ENCODE measurements at regions not wholly inside any gene's neighbourhood (a gene's known extent, or its start where the extent isn't known, plus 50 kb on each side); places are given as distances from the start of the nearest gene placed in this dataset.
A peak's percentile ranks its signal among the peaks of the same experiment; 100 is the strongest.

DNA sequence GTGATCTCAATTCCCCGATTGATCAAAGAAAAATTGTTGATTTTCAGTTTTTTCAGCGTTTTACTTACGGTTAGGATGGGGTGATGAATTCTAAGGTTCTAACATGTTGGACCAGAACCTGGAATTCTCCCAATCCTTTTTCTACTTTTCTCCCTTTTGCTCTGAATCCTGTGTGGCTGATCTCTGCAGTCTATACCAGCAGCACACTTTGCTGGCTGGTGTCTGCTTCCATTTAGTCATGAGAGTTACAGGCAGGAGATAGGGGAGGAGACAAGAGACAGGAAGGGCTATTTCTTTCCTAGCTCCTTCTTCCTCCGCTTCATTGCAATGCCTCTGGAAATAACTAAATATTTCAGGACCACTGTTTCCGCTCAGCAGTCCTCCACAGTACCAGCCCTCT is 623.9 kb downstream of the CENPC start:
- ChIA-PET POLR2A (no interaction called here), CTCF (no interaction called here)
- DNase-seq (ENCODE audit: extremely low spot score): no peak
- TF ChIP-seq SUZ12 (IDR thresholded peaks at IDR 0.05) (no peak), FOXM1 (IDR thresholded peaks at IDR 0.05; ENCODE audit: borderline replicate concordance) (no peak), CTBP1 (IDR thresholded peaks at IDR 0.05; ENCODE audit: borderline replicate concordance) (no peak), TARDBP (IDR thresholded peaks at IDR 0.05) (no peak), L3MBTL2 (conservative IDR thresholded peaks at IDR 0.05) (no peak), BHLHE40 (IDR thresholded peaks at IDR 0.05; ENCODE audit: borderline replicate concordance) (no peak), SP1 (IDR thresholded peaks at IDR 0.05) (no peak)

DNA sequence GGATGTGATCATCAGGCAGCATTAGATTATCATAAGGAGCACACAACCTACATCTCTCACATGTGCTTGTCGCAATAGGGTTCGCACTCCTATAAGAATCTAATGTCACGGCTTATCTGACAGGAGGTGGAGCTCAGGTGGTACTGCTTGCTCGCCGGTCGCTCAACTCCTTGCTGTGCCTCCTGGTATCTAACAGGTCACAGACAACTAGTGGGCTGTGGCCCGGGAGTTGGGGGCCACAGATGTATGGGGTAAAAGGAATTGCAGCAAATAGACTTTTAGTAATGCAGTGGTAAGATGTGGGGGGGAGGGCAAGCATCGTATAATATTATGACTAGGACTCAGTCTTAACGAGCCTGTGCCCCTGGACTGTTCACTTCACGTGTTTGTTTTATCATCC is 624.8 kb downstream of the CENPC start:
- DNase-seq (ENCODE audit: extremely low spot score): no peak
- TF ChIP-seq SP1 (IDR thresholded peaks at IDR 0.05) (no peak), FOXK2 (IDR thresholded peaks at IDR 0.05) (no peak)
- POLR2A ChIA-PET: no interaction called here
- CTCF ChIA-PET: no interaction called here

DNA sequence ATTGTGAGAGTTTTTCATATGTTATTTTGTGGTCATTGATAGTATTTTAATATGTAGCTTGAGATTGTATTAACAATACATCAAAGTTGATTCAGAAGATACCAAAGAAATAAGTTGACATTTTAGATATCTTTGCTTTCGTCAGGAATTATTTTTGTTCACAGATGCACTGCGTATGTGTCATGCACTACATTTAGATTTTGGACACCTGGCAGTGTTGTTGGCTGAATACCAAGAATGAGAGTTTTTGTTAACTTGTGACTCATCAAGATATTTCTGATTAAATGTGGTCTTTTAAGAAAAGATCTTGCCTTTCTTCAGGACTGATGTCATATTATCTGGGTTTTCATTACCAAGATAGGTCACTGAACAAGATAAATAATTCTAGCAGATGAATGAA is 633.4 kb downstream of the CENPC start:
- ChIA-PET CTCF (no interaction called here), POLR2A (no interaction called here)
- DNase-seq (ENCODE audit: extremely low spot score): no peak
- TF ChIP-seq FOXK2 (IDR thresholded peaks at IDR 0.05) (no peak), NFRKB (IDR thresholded peaks at IDR 0.05) (no peak), LEF1 (IDR thresholded peaks at IDR 0.05; ENCODE audit: borderline replicate concordance) (no peak), ARNT (IDR thresholded peaks at IDR 0.05) (no peak), HDGF (IDR thresholded peaks at IDR 0.05; ENCODE audit: borderline replicate concordance) (no peak)
- TF ChIP-seq, protein P1, sequence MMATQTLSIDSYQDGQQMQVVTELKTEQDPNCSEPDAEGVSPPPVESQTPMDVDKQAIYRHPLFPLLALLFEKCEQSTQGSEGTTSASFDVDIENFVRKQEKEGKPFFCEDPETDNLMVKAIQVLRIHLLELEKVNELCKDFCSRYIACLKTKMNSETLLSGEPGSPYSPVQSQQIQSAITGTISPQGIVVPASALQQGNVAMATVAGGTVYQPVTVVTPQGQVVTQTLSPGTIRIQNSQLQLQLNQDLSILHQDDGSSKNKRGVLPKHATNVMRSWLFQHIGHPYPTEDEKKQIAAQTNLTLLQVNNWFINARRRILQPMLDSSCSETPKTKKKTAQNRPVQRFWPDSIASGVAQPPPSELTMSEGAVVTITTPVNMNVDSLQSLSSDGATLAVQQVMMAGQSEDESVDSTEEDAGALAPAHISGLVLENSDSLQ (IDR thresholded peaks at IDR 0.05): no peak

DNA sequence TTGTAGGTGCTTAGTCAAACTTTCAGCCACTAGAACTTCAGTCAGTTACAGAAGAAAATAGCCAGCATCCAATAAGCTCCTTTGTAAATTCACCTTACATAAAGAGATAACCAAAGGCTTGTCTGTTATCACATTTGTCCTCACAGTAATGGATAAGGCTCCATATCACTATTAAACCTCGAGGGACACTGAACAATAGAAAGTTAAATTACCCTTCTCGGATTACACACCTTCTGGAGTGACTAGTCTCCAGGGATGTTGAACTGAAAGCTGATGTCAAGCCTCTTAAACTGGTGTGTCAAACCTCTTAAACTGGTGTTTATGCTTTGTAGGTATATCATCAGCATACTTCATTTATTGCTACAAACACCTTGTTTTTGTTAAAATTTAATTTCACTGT is 639.0 kb downstream of the CENPC start:
- peak; percentile 12 for DNase-seq (ENCODE audit: extremely low spot score)
- ChIA-PET CTCF (no interaction called here), POLR2A (no interaction called here)
- TF ChIP-seq, protein P1 (IDR thresholded peaks at IDR 0.05): no peak
- 0 out of 2 replicates have a peak, but pooled peaks have one; percentile 13 for TF ChIP-seq CTBP1 (IDR thresholded peaks at IDR 0.05; ENCODE audit: borderline replicate concordance)

DNA sequence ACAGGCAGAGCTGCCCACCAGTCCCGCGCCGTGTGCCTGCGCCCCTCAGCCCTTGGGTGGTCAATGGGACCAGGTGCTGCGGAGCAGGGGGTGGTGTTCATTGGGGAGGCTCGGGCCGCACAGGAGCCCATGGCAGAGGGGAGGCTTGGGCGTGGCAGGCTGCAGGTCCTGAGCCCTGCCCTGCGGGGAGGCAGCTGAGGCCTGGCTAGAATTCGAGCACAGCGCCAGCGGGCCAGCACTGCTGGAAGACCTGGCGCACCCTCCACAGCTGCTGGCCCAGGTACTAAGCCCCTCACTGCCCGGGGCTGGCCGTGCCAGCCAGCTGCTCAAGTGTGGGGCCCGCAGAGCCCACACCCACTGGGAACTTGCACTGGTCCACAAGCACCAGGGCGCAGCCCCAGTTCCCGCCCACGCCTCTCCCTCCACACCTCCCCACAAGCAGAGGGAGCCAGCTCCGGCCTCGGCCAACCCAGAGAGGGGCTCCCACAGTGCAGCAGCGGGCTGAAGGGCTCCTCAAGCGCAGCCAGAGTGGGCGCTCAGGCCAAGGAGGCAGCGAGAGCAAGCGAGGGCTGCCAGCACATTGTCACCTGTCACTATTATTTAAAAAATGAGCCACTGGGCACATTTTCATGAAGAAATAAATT is 645.8 kb downstream of the CENPC start:
- ChIA-PET POLR2A (no interaction called here), CTCF (no interaction called here)
- TF ChIP-seq, protein P1 (IDR thresholded peaks at IDR 0.05): no peak
- TF ChIP-seq BHLHE40 (IDR thresholded peaks at IDR 0.05; ENCODE audit: borderline replicate concordance) (no peak), FOXK2 (IDR thresholded peaks at IDR 0.05) (no peak), FOXM1 (IDR thresholded peaks at IDR 0.05; ENCODE audit: borderline replicate concordance) (no peak), SP1 (IDR thresholded peaks at IDR 0.05) (no peak), CTBP1 (IDR thresholded peaks at IDR 0.05; ENCODE audit: borderline replicate concordance) (no peak), ZNF384 (IDR thresholded peaks at IDR 0.05) (no peak), ELF4 (IDR thresholded peaks at IDR 0.05) (no peak)
- DNase-seq (ENCODE audit: extremely low spot score): no peak

DNA sequence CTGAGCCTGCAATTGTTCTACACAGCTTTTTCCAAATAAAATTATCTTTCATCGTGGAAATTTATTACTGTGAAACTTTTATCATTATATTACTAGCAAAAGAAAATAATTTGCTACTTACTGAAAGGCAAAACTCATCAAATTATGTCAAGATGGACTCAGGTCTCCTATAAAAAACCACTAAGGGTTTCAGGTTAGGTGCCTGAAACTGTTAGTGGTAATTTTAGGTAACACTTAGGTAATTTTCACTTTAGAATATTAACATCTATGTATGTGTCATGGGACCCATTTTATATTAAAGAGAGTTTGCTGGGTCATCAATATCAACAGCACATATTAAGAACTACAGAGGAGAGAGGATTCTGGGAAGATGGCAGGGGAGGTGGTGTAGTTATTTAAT is 651.5 kb downstream of the CENPC start:
- ChIA-PET POLR2A (no interaction called here), CTCF (no interaction called here)
- TF ChIP-seq ZNF384 (IDR thresholded peaks at IDR 0.05) (no peak), SP1 (IDR thresholded peaks at IDR 0.05) (no peak), CTBP1 (IDR thresholded peaks at IDR 0.05; ENCODE audit: borderline replicate concordance) (no peak), HDGF (IDR thresholded peaks at IDR 0.05; ENCODE audit: borderline replicate concordance) (no peak), L3MBTL2 (conservative IDR thresholded peaks at IDR 0.05) (no peak), BHLHE40 (IDR thresholded peaks at IDR 0.05; ENCODE audit: borderline replicate concordance) (no peak), TARDBP (IDR thresholded peaks at IDR 0.05) (no peak), LEF1 (IDR thresholded peaks at IDR 0.05; ENCODE audit: borderline replicate concordance) (no peak), ARNT (IDR thresholded peaks at IDR 0.05) (no peak), FOXM1 (IDR thresholded peaks at IDR 0.05; ENCODE audit: borderline replicate concordance) (no peak), ELF4 (IDR thresholded peaks at IDR 0.05) (no peak), NFRKB (IDR thresholded peaks at IDR 0.05) (no peak), FOXA1 (IDR thresholded peaks at IDR 0.05) (no peak)
- TF ChIP-seq, protein P1 (IDR thresholded peaks at IDR 0.05): no peak
- no peak for DNase-seq (ENCODE audit: extremely low spot score)

DNA sequence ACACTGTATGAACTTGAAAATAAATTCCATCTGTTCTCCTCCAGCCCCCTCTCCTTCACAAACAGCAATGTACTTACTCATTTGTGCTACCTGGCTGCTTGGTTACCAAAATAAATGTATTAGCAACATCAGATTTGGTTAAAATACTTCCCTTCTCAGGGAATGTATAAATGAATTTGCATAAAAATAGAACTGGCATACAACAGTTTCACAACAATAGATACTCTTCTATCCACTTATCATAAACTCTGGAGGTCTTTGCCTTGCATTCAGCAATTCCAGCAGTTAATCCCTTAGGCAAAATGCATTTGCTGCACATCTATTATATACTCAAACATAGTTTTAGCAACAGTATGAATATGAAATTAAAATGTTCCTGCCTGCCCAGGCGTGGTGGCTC is 658.2 kb downstream of the CENPC start:
- ChIA-PET CTCF (no interaction called here), POLR2A (no interaction called here)

More for the DNA sequence above, 658.2 kb downstream of the CENPC start:
- DNase-seq (ENCODE audit: extremely low spot score): no peak
- TF ChIP-seq BHLHE40 (IDR thresholded peaks at IDR 0.05; ENCODE audit: borderline replicate concordance) (no peak), SUZ12 (IDR thresholded peaks at IDR 0.05) (no peak), FOXA1 (IDR thresholded peaks at IDR 0.05) (no peak), SP1 (IDR thresholded peaks at IDR 0.05) (no peak), FOXK2 (IDR thresholded peaks at IDR 0.05) (no peak), TARDBP (IDR thresholded peaks at IDR 0.05) (no peak), LEF1 (IDR thresholded peaks at IDR 0.05; ENCODE audit: borderline replicate concordance) (no peak), NFRKB (IDR thresholded peaks at IDR 0.05) (no peak), CTBP1 (IDR thresholded peaks at IDR 0.05; ENCODE audit: borderline replicate concordance) (no peak)
